ENCODE measurements at regions not wholly inside any gene's neighbourhood (a gene's known extent, or its start where the extent isn't known, plus 50 kb on each side); places are given as distances from the start of the nearest gene placed in this dataset.

DNA sequence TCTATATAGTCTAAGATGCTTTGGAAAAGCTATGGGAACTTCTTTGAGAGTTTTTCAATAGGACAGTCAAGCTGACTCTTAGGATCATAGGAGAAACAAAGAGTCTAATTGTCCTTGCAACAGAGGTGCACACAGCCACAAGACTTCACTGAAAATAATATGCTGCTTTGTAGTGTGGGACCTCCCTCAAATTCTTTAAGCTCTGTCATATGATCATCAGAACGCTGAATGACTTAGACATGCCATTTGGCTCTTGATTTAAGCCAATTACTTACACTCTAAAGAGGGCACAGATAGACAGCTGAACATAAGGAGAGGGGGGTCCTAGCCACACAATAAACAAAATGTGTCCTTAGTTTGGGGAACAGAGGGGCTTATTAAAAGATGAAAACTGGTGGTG is 818.7 kb upstream of the GJE1 start:
- TF ChIP-seq, protein P1, sequence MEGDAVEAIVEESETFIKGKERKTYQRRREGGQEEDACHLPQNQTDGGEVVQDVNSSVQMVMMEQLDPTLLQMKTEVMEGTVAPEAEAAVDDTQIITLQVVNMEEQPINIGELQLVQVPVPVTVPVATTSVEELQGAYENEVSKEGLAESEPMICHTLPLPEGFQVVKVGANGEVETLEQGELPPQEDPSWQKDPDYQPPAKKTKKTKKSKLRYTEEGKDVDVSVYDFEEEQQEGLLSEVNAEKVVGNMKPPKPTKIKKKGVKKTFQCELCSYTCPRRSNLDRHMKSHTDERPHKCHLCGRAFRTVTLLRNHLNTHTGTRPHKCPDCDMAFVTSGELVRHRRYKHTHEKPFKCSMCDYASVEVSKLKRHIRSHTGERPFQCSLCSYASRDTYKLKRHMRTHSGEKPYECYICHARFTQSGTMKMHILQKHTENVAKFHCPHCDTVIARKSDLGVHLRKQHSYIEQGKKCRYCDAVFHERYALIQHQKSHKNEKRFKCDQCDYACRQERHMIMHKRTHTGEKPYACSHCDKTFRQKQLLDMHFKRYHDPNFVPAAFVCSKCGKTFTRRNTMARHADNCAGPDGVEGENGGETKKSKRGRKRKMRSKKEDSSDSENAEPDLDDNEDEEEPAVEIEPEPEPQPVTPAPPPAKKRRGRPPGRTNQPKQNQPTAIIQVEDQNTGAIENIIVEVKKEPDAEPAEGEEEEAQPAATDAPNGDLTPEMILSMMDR (IDR thresholded peaks at IDR 0.05; ENCODE audit: low read length) = no peak
- TF ChIP-seq EZH2phosphoT487 (IDR thresholded peaks at IDR 0.05; ENCODE audit: low read length) (no peak), EZH2 (optimal IDR thresholded peaks at IDR 0.05; ENCODE audit: low read depth, low read length) (no peak)
